DMS53 (cell line): ENCODE measurements at regions not wholly inside any gene's neighbourhood (a gene's known extent, or its start where the extent isn't known, plus 50 kb on each side); places are given as distances from the start of the nearest gene placed in this dataset.

ENCODE experiments used
- DNase-seq: peaks from one replicate; lab custom pipeline; 2025; lab: John Stamatoyannopoulos, UW

DNA sequence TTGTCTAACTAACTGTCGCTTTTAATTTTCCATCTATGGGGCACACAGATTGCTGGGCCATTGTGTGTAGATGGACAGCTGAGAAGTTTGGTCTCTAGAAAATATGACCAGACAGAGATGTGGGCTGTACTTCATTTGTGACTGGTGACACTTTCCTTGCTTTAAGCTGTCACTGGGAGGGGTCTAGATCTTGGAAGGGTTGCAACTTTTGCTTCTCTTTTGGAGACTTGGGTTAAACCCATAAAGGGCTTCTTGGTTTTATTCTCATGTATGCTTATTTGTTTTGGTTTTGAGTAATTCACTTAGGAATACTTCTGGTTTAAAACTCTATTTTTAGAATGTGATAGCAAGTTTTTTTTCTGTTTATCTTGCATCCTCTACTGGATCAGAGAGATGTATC is 80.2 kb downstream of the ETS2 start:
- no peak for DNase-seq

DNA sequence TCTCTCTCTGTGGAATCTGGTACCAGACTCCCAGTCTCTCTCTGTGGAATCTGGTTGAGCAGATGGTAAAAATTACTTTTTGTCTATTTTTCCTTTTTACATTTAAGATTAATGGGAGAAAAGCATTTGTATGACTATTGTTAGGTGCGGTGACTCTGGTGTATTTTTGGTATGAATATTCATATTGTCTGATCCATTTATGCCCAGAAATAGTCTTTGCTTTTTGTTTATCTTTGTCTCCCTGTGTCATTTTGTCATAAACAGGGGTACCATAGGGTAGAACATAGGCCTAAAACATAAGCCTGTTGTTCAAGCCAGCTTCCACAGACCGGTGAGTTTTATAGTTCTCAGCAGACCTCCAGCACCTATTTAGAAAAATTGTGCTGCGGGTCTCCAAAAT is 78.7 kb downstream of the ETS2 start:
- DNase-seq: no peak

DNA sequence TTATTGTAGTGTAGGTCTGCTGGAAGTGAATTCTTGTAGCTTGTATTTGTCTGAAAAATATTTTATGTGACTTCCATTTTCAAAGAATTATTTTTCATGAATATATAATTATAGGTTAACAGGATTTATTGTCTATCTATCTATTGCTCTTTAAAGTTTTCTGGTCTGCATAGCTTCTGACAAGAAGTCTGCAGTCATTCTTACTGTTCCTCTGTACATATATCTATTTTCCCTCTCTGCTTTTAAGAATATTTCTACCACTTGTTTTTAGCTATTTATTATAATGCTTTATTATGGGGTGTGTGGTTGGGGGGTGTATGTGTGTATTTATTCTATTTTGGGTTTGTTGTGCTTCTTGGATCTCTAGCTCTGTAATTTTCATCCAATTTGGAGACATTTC is 77.4 kb downstream of the ETS2 start:
- no peak for DNase-seq

DNA sequence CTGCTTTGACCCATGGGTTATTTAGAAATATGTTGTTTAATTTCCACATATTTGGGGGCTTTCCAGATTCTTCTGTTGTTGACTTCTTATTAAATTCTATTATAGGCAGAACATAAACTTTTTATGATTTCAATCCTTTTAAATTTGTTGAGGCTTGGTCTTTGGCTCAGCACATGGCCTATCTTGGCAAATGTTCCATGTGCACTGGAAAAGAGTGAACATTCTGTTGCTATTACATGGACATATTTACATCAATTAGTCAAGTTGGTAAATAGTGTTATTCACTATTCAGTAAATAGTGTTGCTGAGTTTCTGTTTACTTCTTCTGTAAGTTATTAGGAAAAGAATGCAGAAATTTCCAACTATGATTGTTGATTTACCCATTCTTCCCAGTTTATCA is 75.4 kb downstream of the ETS2 start:
- no peak for DNase-seq

DNA sequence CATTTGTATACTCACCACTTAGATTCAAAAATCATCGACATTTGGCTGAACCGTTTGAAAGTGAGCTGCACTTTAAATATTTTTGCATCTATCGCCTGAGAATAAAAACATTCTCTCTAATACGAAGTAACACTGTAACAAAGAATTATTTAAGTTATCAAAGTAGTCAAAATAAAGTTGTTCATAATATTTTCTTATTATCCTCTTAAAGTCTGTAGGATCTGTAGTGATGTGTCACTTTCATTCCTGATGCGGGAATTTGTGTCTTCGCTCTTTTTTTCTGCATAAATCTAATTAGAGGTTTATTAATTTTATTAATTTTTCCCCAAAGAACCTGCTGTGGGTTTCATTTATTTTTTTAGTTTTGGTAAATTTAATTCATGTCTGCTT is 74.8 kb downstream of the ETS2 start:
- DNase-seq: no peak

DNA sequence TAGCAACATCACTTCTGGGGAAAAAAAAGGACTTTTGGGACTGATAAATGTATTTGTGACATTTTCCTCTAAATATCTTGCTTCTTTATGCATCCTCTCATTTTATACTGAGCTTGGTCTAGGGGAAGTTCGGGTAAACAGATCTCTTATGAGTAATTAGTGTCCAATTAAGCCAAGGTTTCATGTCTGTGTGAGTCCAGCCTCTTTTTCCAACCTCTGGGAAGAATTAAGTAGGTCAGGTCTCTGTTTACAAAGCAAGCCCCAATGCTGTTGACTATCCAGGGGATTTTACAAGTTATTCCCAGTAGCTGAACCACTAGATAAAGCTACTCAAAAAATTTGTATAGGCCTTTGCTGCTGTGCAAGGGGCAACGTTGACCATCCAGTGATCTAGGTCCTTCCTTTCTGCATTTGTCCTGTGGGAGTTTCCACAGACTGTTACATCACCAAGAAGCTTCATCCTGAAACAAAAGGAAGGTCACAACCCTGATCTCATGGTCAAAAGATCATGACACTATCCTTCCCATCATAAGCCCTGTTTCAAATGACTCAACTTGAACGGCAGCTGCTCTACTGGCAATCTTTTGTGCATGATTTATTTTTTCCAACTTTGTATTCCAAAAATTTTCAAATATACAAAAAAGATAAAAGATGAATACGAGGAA is 74.3 kb downstream of the ETS2 start:
- DNase-seq: no peak

DNA sequence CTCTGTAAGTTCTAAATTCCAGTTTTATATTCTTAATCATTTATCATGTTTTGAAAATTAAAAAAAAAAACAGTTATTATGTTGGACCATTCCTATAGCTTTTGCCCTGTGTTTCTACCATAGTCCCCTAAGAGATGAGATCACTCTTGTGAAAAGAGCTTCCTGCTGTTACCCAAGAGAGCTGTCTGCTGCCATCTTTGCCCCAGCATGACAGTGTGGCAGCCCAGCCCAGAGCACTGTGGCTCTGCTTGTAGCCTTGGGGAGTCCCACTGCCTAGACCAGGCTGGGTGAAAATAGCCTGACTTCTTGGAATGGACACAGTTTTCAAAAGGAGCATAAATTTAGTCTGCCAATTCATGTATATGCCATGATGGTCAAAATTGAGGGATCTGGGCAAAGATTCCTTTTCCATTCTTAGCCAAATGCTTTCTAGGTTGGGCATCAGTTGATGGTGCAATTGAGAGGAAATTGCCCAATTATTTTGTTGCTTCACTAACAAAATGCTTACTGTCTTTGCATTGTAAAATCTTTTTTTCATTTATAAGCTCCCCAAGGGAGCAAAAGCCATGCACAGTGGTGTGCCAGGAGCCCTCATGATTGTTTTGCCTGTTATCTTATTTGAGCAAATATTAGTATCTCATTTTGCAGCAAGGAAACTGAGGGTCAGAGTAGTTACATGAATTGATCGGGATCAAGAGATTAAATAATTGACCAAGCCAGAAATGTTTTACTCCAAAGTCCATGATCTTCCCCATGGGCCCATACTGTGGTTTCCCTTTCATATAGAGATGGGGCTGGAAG is 72.8 kb downstream of the ETS2 start:
- DNase-seq: no peak

DNA sequence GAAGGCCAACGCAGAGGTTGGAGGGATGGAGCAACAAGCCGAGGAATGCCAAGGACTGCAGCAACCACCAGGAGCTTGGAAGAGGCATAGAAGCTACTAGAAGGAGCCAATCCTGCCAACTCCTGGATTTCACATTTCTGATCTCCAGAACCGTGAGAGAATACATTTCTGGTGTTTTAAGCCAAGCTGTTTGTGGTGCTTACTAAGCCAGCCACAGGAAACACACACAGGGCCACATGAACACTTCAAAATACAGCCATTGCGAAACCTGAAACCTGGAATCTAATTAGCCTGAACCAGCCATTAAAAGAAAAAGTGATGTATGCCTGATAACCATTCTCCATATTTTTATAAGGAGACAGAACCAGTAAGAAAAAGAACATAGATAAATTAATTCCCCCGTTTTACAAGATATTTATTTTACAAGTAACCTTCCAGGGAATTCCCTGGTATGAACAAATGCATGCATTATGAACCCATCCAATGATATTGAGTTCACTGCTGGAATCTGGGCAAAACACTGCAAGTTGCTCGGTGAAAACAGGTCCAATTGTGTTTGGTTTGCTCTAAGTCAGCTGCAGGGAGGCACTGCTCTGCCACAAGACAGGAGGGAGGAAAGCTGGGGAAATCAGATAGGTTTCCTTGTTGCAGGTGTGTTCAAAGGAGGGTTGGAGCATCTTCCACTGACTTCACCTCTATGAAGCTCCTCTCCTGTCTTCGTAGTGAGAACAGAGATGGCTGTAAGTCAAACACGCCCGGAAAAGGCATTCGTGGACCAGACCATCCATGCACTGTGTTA is 70.2 kb downstream of the ETS2 start:
- DNase-seq: peak; percentile 6
